ENCODE measurements at regions not wholly inside any gene's neighbourhood (a gene's known extent, or its start where the extent isn't known, plus 50 kb on each side); places are given as distances from the start of the nearest gene placed in this dataset.

DNA sequence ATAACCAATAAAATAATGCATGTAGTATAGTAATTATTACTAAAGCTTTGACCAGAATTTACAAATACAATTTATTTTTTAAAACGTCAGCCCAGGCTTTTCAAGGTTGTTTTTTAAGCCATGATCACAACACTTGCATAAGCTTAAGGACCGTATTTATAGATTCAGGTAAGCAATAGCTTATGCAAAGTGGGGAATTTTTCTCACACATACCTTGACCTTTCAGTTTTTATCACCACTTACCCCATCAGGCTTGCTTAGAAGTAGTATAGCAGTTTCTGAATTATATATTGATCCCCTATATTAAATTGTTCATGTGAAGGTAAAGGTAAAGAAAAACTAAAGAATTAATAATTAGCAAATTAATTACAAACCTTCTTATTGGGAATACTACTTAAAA lies 232.3 kb upstream of the FKBP1C start:
- TF ChIP-seq, protein P1, sequence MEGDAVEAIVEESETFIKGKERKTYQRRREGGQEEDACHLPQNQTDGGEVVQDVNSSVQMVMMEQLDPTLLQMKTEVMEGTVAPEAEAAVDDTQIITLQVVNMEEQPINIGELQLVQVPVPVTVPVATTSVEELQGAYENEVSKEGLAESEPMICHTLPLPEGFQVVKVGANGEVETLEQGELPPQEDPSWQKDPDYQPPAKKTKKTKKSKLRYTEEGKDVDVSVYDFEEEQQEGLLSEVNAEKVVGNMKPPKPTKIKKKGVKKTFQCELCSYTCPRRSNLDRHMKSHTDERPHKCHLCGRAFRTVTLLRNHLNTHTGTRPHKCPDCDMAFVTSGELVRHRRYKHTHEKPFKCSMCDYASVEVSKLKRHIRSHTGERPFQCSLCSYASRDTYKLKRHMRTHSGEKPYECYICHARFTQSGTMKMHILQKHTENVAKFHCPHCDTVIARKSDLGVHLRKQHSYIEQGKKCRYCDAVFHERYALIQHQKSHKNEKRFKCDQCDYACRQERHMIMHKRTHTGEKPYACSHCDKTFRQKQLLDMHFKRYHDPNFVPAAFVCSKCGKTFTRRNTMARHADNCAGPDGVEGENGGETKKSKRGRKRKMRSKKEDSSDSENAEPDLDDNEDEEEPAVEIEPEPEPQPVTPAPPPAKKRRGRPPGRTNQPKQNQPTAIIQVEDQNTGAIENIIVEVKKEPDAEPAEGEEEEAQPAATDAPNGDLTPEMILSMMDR (IDR thresholded peaks at IDR 0.05; ENCODE audit: low read depth, low read length, missing input control), result no peak
- TF ChIP-seq ATF3 (IDR thresholded peaks at IDR 0.05) (no peak), JUND (IDR thresholded peaks at IDR 0.05) (no peak), EGR1 (IDR thresholded peaks at IDR 0.05; ENCODE audit: low read depth in 2 of 2) (no peak), FOXA1 (IDR thresholded peaks at IDR 0.05) (no peak), SP1 (IDR thresholded peaks at IDR 0.05) (no peak)
- TF ChIP-seq, protein P2, sequence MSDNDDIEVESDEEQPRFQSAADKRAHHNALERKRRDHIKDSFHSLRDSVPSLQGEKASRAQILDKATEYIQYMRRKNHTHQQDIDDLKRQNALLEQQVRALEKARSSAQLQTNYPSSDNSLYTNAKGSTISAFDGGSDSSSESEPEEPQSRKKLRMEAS (IDR thresholded peaks at IDR 0.05), result no peak
